GM18867 (cell line): ENCODE measurements at regions not wholly inside any gene's neighbourhood (a gene's known extent, or its start where the extent isn't known, plus 50 kb on each side); places are given as distances from the start of the nearest gene placed in this dataset.
"Not testable (repeated sequence)": the region's sequence is repeated elsewhere in the genome, so short reads cannot be mapped to it uniquely, and the experiment has no call there.

Source experiments
- ATAC-seq: cut with Tn5 transposase; IDR thresholded peaks from one replicate; pipeline ENCODE4 v1.9.1; 2021; ENCODE audit warnings: mild to moderate bottlenecking, moderate library complexity; ENCODE audit not compliant: unreplicated experiment

- ATAC-seq: no peak
These were observed 1003.9 kb upstream of the EPHA6 start for GRCh38 chr3:95810462-95810861.

- no peak for ATAC-seq
These were observed 1001.1 kb upstream of the EPHA6 start for GRCh38 chr3:95813244-95813643.

GRCh38 chr3:95815828-95816227 is 998.6 kb upstream of the EPHA6 start:
- ATAC-seq: no peak

DNA sequence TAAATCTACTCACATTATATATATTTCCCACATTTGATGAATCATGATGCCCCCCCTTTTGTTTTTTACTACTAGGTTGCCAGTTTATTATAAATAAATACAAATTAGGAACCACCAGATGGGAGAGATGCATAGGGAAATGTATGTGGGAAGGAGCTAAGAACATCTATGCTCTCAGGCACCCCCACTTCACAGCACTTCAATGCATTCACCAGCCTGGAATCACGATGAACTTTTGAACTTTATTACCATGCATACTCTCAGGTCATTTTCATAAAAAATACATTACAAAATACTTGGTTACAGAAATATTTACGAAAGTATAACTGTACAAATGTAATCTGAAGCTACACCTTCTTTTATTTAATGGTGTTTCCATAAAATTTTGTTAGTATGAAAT is 988.0 kb upstream of the EPHA6 start:
- no peak for ATAC-seq

GRCh38 chr3:95832146-95832545 is 982.2 kb upstream of the EPHA6 start:
- ATAC-seq: no peak

GRCh38 chr3:95860628-95861027 is 953.8 kb upstream of the EPHA6 start:
- ATAC-seq: not testable (repeated sequence)

GRCh38 chr3:95883801-95884200 is 930.6 kb upstream of the EPHA6 start:
- ATAC-seq: no peak

DNA sequence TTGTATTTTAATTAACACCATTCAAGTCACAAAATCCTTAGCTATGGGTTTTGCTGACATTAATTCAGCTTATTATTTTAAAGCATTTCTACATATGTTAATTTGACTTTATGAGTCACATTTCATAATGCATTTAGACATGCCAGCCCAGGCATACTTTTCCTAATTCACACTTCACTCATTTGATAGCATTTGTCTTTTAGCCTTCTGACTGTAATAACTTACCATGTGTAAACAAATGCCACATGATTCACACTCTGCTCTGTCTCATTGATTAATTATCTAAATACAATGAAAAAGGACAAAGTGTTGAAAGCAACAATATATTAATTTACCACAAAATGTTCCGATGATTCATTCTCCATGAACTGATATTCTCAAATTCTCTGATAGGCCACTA is 927.8 kb upstream of the EPHA6 start:
- ATAC-seq: no peak

- no peak for ATAC-seq
These were observed 927.3 kb upstream of the EPHA6 start for GRCh38 chr3:95887114-95887513.

GRCh38 chr3:95894820-95895219 is 919.6 kb upstream of the EPHA6 start:
- ATAC-seq: no peak

- no peak for ATAC-seq
These were observed 914.9 kb upstream of the EPHA6 start for GRCh38 chr3:95899494-95899893.

DNA sequence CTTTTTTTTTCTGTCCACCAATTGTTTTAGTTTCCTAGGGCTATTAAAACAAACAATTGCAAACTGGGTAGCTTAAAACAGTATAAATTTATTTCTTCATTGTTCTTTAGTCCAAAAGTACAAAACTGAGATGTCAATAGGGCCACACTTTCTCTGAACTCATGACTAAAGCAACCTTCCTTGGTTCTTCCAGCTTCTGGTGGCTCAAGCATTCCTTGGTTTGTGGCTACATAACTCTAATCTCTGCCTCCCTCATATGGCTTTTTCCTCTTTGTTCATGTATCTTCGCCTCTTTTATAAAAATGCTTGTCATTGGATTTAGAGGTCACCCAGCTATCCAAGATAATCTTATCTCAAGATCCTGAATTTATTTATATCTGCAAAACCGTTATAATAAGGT is 914.5 kb upstream of the EPHA6 start:
- no peak for ATAC-seq

DNA sequence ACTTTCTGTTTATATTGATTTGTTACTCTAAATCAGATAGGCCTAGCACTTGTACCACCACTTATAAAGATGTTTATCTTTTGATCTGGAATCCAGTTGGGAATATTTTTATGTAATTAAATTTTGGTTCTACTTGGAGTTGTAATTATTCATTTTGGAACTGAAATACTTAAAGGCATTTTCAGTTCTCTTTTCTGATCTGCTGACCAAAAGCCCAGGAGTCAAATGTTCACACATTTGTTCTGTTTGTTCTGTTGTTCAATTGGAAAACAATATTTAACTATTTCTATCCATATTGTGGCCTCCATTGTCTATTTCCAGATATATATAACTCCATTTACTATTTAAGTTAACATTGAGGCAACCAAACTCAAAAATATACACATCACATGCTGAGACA is 912.4 kb upstream of the EPHA6 start:
- ATAC-seq: no peak

- ATAC-seq: no peak
These were observed 909.2 kb upstream of the EPHA6 start for GRCh38 chr3:95905182-95905581.

DNA sequence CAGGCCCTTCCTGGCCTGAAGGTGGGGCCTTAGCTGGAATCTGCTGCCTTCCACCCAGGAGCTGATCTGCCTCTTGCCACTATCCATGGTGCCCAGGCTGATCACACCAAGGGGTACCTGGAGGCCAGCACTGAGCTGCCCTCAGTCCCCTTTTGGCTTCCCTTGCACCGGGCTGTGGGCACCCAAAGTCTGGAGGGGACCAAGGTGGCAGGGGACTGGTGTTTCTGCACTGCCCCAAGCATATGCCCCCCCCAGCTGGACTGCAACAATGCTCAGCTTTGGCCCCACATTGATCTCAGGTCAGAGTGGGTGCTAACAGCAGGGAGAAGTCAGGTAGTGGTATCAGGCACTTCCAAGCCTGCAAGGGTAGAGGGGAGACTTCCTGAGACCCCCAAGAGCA is 902.6 kb upstream of the EPHA6 start:
- no peak for ATAC-seq

DNA sequence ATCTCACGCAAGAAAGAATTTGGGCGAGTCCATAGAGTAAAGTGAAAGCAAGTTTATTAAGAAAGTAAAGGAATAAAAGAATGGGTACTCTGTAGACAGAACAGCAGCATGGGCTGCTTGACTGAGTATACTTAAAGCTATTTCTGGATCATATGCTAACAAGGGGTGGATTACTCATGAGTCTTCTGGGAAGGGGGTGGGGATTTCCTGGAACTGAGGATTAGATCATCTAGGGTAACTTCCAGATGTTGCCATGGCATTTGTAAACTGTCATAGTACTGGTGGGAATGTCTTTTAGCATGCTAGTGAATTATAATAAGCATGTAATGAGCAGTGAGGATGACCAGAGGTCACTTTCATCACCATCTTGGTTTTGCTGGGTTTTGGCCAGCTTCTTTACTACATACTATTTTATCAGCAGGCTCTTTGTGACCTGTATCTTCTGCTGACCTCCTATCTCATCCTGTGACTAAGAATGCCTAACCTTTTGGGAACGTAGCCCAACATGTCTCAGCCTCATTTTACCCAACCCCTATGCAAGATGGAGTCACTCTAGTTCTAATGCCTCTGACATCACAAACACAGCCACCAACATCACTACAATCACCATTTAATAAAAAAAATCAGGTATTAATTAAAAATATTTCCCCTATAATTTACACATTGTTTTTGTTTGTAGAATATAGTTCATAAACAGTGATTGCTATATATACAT is 890.7 kb upstream of the EPHA6 start:
- no peak for ATAC-seq

DNA sequence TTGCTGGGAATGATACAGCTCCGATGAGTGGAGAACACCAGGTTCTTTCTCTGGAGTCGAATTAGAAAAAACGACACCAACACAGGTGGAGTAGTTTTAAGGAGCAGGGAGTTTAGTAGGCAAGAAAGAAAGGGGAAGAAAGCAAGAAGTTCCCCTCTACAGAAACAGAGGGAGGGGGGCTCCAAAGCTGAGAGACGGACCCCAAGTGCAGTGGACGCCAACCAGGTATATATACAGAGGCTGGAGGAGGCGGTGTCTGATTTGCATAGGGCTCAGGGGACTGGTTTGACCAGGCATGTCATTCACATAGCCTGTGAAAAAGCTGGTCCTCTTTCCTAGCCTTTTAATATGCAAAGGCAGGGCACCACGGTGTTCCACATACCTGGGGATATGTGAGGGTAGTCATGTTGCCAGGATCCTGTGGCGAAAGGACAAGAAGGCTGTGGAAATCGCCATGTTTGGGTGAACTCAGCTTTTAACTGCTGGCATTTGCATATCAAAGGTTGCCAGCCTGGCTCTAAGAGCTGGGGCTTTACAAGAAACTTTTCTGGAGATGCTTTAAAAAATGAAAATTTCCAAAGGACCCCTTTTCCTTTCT is 887.4 kb upstream of the EPHA6 start:
- no peak for ATAC-seq

DNA sequence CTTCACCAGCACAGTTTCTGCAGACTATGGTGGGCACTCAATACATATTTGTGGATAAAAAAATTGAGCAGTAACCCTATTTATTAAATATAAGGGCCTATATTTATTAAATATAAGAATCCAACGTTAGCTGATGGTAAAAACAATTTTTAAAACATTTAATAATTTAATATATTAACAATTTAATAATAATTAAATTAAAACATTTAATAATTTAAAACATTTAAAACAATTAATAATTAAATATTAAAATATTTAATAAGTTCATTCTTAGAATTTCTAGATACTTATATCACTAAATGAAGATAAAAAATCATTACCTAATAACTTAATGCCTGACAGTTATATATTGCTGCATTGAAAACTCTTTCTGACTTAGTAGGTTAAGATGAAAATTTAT is 880.2 kb upstream of the EPHA6 start:
- ATAC-seq: no peak

GRCh38 chr3:95939235-95939809 is 875.1 kb upstream of the EPHA6 start:
- no peak for ATAC-seq

GRCh38 chr3:95965704-95966336 is 848.6 kb upstream of the EPHA6 start:
- ATAC-seq: no peak

DNA sequence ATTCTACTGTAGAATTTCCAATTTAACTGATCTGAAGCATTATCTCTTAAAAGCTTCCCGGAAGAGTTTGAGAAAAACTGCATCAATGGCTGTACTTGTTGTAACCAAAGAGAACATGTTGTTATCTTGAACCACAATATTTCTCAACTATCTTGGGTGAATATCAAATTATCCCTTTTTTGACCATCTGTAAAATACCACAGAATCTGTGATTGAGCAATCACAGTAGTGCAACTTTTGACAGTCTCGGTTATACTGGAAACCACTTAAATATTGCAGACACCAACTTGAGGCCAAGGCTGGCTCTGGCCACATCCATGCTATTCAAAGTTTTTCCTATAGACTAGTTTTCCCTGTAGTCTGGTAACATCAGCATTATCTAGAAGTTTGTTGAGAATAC is 842.8 kb upstream of the EPHA6 start:
- ATAC-seq: no peak

- ATAC-seq: no peak
These were observed 820.1 kb upstream of the EPHA6 start for GRCh38 chr3:95994338-95994737.
